GM21515 (cell line): ENCODE measurements at regions not wholly inside any gene's neighbourhood (a gene's known extent, or its start where the extent isn't known, plus 50 kb on each side); places are given as distances from the start of the nearest gene placed in this dataset.

Experiments used
- ATAC-seq: cut with Tn5 transposase; IDR thresholded peaks from one replicate; pipeline ENCODE4 v1.9.1; 2021; ENCODE audit not compliant: unreplicated experiment

DNA sequence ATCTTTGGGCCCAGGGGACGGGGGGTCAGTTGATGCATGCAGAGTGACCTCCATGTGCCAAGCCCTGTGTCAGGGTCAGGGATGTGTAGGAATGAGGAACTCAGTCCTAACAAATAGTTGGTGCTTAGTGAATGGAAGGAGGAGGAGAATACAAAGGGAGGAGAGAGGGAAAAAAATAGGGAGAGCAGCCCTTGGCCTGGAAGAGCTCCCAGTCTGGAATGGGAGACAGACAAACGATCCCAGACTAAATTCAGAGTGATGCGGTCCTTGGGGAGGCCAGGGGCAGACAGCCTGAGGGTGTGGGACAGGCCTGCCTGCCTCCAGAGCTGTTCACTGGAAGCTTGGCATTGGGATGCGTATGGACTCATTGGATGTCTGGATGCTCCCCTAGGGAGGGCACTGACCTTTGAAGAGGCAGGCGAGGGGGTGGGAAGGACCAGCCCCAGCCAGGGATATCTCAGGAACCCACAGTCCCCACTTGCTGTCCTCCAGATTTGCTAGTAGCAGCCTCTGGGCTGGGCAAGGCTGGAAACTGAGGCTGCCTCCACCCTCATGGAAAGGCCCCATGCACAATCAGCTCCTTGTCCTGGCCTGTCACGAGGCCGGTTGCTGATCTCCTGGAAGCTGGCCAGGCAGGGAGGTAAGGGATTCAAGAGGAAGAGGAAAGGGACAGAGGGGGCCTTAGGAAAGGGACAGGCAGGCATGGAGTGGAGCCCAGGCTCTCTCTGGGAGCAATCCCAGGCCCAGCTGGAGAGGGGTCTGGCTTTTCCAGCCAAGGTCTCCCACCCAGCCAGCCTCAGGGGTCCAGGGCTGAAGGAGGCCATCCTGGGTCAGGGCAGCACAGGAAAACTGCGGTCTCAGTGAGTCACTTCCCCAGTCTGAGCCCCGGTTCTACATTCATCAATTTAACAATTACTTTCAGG is 69.0 kb upstream of the GGTA1 start:
- no peak for ATAC-seq

DNA sequence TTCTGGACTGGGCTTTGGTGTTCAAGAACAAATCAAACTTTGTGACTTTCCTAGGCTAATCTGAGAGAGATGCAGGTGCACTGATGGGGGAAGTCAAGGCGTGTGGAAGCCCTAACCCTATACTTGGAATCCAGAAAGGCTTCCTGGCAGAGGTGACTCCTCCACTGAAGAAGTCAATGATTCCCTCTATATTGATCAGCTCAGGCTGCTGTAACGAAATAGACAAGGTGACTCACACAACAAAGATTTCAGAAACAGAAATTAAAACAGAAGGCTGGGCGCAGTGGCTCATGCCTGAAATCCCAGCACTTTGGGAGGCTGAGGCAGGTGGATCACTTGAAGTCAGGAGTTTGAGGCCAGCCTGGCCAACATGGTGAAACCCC is 69.6 kb upstream of the GGTA1 start:
- ATAC-seq: no peak

DNA sequence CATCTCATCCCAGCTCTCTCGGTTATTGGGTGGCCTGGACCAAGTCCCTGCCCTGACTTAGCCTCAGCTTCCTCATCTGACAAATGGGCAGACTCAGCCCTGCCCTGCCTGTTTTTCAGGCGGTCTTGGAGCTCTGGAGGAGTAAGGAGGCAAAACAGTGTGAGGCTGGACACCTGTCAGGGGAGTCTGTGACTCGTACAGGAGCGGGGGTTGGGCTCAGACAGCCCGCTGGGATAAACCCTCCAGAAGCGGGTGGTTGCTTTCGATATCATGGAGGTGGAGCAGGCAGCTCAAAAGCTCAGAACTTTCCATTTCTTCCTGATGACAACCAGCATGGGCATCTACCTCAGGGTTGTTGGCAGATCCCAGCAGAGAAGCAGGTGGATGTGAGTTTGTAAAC is 72.9 kb upstream of the GGTA1 start:
- no peak for ATAC-seq

DNA sequence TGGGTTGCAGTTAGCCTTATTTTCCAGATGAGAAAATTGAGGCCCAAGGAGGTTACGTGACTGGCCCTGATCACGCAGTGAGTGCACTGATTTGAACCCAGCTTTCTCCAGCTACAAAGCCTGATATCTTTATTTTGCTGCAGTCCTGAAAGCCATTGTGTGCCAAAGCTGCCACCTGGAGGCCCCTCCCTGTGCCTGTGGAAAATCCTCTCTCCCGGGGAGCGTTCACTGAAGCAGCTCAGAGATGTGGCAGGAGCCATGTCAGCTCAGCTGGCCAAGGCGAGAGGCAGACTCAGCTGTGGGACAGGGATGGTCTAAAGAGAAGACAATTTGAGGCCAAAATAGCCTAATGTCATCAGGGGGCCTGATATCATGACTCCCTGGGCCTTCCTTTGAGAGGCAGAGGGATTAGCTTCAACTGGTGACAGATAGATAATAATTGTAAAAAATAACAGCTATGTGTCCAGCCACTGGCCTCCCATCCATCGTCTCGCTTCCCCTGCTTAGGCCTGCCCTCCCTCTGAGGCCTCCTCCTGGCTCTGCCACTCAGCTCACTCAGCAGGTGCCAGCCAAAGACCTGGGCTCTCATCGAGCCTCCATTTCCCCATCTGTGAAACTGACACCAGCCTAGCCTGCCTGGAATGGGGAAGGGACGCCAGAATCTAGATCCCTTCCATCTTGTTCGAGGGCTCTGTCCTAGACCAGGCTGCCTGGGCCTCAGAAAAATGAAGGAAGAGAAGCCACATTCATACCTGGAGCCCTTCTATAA is 74.3 kb upstream of the GGTA1 start:
- ATAC-seq: no peak

DNA sequence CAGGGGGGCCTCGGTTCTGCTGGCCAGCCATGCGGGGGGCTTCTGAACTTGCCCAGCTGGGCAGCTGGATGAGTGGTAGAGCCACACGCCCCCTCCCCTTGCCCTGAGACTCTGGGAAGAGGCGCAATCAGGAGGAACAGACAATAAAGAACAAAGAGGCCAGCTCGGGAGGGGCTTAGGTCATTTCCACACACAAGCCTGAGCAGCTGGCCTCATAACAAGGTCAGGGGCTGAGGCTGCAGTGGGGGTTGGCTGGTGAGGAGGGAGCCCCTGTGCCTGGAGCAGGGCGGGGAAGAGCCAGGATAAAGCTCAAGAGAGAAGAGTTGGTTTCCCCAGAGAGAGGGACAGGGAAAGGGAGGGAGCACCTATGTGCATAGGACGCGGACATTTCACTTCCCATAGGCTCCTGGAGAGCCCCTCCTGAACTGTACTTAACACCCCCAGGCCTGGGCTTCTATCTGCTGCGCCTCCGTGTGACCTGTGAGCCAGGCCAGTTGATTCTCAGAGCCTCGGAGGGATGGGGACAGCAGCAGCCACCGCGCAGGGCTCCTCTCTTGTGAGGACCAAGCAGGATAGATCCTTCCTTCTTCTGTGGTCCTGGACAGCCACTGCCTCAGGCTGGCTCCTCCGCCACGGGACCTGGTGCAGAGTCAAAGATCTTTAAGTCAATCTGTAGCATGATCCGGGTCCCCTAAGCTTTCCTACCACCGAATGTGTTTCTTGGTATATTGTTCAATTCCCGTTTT is 75.3 kb upstream of the GGTA1 start:
- ATAC-seq: no peak

DNA sequence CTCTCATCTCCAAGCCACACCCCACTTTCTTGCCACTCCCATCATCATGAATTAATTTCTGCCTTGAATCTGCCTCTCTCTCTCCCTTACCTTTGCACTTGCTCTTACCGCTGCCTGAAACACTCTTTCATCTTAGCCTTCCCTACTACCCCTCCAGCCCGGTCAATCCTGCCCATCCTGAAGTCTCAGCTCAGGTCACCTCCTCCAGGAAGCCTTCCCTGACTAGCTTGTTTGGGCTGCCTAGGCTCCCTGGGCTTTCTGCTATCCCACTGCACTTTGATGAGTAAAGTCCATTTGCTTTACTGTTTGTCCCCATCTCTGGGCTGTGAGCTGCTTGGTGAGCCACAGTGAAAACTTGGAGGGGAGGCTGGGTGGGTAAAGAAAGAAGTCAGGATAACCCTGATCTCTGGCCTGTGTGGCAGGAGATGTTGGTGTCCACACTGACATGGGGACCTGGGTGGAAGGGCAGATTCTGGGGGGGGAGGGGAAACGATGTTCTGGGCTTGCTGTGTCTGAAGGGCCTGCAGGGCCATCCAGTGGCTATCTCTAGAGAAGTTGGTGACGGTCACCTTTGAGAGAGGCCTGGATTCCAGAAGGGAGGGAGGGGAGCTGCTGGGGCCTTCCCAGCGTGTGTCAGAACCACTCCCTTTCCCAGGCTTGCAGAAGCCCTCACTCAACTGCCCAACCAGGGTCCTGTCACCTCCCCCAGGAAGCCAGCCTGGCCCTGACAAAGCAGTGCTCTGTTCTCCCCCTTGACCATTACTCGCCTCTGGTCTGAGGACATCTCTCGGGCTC is 75.0 kb upstream of the DAB2IP start:
- no peak for ATAC-seq

DNA sequence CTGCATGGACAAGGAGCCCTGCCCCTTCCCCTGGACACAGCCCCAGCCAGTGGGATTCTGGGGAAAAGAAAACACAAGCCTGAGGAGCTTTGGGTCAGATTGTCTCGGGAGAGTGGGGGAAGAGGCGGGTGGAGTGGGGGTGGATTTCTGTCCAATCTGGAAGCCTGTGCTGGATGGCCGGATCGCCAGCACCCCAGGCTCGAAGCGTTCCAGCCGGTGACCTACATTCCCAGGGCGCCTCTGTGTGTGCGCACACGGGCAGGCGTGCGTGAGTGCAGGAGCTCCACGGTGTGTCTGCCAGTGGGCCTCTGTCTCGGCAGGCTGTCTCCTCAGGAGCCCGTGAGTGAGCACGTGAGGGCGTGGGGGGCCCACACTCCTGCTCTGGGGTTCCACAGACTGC is 74.3 kb upstream of the DAB2IP start:
- no peak for ATAC-seq

DNA sequence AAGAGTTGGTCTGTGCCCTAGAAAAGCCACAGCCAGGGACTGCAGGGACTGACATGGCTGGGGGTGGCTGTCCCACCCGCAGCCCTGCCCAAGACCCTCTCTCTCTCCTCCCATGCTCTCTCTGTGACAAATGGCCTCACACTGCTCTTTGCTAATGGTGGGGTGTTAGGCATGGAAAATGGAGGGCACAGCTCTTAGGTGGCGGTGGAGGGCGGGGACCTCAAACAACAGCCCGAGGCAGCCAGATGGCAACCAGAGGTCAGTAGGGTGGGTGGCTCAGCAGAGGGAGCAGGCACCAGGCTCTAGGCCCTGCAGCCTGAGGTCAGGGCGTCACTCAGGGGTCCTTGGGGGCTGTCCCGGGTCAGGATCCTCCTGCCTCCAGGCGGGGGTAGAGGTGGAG is 73.9 kb upstream of the DAB2IP start:
- no peak for ATAC-seq

DNA sequence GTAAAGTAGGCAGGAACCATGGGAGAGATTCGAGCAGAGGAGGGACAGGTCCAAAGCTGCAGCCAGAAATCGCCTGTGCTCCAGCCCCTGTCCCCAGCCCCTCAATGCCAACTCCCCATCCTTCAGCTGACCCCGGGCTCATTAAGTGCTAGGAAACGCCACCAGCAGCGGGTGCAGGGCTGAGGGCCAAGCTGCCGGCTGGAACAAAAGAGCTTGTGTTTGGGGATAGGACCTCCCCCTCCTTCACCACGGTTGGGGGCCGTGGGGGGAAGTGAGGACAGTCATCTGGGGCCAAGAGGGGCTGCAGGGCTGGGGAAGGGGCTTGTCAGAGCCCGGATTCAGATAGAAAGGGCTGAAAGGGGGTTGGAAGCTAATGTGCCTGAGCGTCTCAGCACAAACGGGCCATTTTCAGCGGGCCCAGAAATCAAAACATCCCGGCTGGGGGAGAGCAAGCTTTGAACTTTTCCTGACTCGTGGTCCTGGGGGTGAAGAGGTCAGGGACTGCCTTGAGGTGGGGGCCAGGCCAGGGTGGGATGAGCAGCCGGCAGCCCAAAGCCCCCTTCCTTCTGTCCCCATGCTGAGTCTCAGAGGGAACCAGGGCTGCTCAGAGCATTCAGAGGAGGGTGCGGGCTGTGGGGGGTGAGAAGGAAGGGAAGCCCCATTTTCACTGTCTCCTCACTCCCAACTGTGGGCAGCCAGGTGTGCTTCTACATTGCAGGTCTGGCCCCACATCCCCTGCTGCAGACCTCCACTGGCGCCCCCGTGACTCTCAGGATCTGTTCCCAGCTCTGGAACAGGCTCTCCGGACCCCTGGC is 69.4 kb upstream of the DAB2IP start:
- ATAC-seq: no peak

DNA sequence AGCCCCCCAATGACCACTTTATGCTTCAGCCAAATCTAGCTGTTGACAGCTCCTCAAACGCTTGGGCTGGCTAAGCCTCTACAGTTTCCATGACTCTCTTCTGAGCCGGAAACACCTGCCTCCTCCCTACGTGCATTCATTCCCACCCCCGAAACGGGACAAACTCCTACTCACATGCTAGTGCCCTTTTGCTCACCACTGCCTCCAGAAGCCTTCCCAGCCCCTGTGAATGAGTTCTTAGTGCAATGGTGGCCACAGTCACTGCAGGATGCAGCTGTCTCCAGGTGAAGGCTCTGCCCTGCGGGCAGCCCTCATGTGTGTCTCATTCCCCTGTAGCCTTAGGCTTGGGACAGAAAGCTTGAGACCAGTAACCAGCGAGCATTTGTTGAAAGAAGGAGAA is 68.8 kb upstream of the DAB2IP start:
- no peak for ATAC-seq

DNA sequence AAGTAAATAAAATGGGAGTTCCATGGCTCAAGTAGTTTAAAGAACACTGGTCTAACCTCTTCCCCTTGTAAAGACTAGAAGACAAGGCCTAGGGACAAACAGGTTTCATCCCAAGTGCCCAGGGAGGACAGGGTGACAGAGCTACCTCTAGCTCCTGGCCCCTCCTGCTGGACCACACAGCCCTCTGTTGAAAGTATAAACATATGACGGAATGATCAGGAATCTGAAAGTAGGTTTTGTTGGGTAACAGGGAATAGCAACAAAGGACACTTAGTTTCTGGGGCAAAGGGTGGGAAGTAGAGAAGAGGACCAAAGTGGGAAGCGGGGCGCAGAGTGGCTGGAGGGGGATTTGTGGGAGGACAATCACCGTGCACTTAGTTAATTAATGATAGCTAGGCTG is 67.0 kb upstream of the DAB2IP start:
- no peak for ATAC-seq

DNA sequence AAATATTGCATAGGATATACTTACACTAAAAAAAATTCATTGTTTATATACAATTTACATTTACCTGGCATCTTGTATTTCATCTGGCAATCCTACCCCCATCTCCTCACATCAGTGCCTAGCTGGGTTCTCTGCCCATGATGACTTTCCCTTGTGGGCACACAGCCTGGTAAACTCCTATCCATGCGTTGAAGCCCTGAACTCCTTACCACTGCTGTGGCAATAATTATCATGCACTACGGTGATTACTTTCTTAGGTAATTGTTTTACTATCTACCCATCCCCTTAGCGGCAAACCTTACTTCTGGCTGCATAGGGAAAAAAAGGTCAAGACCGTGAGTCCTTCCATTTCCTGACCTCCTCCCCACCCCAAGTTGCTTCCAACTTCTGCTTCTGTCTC is 63.6 kb upstream of the DAB2IP start:
- ATAC-seq: no peak

DNA sequence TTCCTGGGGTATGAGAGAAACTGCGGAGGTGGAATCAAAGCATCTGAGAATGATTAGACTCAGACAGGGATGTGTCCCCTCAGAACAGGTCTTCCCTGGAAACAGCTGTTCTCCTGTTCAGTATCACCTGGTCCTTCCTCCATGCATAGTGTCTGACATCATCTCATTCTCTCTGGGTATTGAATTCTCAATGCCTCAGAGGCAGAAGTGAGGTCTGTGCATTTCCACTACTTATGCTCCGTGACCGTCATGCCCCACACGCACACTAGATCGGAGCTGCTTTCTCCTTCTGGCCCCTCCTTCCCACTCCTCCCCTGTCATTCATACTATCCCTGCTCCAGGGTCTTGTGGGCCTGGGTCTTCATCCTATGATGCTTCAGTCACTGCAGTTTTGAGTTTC is 61.4 kb upstream of the DAB2IP start:
- ATAC-seq: no peak

DNA sequence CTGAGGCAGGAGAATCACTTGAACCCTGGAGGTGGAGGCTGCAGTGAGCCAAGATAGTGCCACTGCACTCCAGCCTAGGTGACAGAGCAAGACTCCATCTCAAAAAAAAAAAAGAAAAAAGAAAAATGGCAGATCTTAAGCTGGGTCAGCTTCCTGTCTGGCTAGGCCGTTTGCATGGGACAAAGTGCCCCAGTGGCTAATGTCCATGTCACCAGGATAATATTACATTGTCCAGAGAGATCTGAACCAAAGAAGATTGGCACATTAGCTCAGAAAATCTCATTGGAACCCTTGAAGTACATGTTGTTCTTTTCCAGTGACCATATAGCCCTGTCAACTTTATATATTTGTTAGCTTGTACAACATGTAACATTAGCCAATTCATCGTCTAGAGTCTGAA is 59.2 kb upstream of the DAB2IP start:
- ATAC-seq: no peak

DNA sequence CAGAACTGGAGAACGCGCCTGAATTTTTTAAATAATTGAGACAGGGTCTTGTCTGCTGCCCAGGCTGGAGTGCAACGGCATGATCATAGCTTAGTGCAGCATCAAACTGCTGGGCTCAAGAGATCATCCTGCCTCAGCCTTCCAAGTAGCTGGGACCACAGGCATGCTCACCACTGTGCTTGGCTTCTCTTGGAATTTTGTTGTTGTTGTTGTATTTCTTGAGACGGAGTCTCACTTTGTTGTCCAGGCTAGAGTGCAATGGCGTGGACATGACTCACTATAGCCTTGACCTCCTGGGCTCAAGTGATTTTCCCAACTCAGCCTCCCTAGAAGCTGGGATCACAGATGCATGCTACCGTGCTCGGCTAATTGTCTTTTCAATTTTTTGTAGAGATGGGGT is 58.4 kb upstream of the DAB2IP start:
- ATAC-seq: no peak

DNA sequence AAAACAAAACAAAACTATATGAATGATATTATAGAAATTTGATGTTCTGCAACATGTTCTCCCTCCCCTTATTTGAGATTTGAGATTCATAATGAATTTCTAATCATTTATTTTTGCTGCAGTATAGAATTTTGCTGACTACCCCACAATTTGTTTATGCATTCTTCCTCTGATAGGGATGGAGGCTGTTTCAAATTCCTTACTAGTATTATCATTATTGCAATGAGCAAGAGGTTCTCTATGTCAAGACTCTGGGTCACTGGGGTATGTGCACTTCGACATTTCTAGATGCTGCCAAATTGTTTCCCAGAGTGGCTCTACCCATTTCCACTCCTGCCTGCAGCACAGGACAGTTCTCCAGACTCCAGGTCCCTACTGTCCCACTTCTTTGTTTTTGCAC is 54.9 kb upstream of the DAB2IP start:
- no peak for ATAC-seq

DNA sequence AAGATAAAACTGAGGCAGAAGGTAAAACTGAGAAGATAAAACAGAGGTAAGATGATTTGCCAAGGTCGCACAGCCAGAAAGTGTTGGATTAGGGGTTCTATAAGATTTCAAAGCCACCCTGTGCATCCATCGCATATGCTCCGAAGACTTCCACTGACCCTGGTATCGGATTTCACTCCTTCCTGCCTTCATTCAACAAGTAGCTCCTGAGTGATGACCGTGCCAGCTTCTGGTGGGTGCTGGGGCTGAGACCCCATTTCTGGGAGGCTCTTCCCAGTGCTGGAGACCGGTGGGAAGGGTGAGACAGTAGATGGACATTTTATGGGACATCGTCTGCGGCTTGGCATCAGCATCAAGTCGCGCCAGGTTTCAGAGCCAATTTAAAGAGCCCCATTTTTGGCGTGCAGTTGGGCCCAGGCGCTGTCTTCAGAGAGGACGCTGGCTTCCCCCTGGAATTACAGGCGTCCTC is 53.7 kb upstream of the DAB2IP start:
- no peak for ATAC-seq

DNA sequence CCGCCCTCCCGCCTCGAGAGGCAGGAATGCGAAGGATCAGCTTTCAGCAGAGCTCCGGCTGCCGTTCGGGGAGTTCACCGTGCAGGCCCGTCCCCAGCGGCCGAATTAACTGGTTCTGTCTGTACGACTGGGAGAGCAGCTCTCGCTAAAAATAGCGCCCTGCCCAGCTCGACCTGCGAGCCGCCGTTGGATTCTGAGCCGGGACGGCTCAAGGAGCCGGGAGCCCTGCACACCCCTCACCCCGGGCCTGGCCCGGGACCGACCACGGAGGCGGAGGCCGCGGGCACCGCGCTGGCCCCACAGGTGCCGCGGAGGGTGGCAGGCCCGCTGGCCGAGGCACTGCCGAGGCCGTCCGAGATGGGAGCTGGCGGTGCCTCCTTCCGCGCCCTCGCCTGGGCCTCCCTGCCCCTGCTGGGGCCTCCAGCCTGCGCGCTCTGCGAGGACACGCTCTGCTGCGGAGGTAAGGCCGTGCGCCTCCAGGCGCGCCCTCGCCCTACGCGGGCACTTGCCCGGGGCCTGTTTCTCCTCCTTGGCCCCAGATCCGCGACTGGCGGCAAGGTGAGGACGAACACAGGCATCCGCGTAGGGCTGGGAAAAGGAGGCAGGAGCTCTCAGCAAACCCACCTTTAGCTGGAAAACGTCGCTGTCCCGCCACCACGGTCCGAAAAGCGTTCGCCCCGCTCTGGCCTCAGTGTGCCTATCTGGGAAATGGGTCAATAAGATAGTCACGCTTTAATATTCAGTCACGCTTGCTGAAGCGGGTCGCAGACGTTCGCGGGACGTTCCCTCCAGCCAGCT is 53.1 kb upstream of the DAB2IP start:
- no peak for ATAC-seq
